ENCODE measurements at regions not wholly inside any gene's neighbourhood (a gene's known extent, or its start where the extent isn't known, plus 50 kb on each side); places are given as distances from the start of the nearest gene placed in this dataset.
"Not testable (repeated sequence)": the region's sequence is repeated elsewhere in the genome, so short reads cannot be mapped to it uniquely, and the experiment has no call there.

DNA sequence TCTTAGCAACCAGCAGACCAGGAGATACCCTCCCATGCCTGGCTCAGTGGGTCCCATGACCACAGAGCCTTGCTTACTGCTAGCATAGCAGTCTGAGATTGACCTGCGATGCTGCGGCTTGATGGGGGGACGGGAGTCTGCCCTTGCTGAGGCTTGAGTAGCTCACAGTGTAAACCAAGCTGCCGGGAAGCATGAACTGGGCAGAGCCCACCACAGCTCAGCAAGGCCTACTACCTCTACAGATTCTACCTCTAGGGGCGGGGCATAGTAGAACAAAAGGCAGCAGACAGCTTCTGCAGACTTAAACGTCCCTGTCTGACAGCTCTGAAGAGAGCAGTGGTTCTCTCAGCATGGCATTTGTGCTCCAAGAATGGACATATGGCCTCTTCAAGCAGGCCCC lies 86.7 kb upstream of the OR4E1 start:
- not testable (repeated sequence) for DNase-seq (ENCODE audit: low read depth, low spot score)

DNA sequence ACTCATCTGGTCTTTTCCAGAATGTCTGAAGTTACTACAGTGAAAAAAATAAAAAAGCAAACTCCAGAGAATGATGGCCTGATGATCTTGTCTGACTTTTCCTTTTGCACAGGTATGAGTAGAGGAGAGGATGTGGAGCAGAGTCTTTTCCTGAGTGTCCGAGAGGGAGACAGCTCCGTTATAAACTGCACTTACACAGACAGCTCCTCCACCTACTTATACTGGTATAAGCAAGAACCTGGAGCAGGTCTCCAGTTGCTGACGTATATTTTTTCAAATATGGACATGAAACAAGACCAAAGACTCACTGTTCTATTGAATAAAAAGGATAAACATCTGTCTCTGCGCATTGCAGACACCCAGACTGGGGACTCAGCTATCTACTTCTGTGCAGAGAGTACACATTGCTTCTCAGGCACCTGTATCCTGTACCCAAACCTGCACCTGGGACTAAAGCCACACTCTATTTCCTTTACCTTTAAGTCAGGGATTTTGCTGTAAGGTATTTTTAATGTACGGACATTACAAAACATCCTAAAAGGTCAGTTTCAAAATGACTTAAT lies 75.8 kb upstream of the OR4E1 start:
- no peak for DNase-seq (ENCODE audit: low read depth, low spot score)

DNA sequence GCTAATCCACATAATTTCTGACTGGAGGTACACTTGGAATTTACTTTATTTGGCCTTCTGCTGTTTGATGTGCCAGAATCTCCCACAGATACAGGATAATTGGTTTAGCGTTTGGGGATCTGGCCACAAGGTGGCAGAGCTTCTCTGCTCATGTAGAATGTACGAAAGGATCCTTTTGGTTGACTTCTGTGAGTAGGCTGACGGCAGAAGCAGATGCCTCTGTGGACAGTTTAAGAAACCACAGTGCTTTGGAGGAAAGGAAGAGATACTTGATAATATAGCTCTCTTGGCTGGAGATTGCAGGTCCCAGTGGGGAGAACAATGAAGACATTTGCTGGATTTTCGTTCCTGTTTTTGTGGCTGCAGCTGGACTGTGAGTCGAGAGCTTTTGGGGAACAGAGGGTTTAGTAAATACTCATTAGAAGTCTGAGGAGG lies 75.3 kb upstream of the OR4E1 start:
- DNase-seq (ENCODE audit: low read depth, low spot score), result peak; percentile 32

DNA sequence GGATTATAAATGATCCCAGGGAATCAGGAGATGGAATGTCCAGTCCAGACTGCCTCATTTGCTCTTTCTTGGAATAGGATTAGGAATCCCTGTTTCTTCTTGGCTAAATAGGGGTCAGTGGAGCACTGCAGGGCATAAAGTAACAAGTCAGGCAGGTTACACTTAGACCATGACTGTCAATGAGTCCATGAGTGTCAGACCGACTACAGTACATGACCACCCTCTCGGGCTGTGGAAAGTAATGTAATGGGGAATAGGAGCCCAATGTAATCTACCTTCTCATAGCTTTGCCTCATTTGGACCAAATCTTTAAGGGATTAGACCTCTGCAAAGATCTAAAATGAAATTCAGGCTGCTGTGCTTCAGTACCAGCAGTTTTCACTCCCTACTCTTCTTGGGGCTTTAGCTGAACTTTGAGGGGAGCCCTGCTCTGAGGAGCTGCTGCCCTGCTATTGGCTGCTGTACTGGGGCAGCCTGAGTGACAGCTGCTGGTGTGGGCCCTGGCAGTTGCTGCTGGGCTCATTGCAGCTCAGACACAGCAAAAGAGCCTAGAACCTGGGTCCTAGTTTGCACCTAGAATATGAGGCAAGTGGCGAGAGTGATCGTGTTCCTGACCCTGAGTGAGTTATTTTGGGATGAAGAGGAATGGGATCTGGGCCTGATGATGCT lies 62.2 kb upstream of the OR4E1 start:
- no peak for DNase-seq (ENCODE audit: low read depth, low spot score)

DNA sequence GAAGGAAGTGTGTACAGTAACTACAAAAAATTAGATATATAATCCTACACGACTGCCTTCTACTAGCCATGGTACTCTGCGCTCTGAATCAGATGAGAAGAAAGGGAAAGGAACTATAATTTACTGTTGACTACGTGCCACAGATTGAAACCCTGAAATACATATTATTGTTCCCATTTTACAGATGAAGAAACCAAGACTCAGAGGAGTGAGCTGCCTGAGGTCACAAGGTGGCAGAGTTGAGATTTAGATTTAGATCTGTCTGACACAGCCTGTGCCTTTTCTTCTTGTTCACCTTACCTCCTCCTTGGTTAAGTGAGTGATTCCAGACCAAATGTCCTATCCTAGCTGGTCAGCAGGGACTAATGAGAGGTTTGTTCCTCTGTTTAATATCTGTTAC lies 61.6 kb upstream of the OR4E1 start:
- no peak for DNase-seq (ENCODE audit: low read depth, low spot score)

DNA sequence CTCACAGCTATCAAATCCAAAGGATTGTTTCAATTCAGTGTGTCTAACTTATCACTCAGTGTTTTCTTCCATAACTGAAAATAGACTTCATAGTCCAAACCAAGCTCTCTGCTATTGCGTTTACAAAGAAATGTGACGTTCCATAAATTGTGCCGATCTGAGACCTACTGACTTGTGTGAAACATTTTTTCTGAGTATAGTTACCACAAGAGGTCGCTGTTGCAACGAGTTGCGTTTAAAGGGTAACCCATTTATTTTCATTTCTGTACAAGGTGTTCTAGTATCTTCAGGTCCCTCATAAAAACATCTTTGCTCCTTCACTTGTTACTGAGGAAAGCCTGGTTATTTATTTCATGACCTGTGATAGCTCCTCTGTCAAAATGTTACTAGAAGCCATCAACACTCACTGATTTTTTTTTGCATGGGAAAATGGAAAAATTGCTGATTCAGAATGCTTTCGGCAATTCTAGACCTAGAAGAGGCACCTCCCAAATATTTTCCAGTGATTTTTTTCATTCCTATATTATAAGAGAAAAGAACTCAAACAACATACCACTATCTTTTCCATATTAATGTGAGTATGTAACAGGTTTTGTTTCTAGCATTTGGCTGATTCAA lies 60.9 kb upstream of the OR4E1 start:
- peak; percentile 22 for DNase-seq (ENCODE audit: low read depth, low spot score)

DNA sequence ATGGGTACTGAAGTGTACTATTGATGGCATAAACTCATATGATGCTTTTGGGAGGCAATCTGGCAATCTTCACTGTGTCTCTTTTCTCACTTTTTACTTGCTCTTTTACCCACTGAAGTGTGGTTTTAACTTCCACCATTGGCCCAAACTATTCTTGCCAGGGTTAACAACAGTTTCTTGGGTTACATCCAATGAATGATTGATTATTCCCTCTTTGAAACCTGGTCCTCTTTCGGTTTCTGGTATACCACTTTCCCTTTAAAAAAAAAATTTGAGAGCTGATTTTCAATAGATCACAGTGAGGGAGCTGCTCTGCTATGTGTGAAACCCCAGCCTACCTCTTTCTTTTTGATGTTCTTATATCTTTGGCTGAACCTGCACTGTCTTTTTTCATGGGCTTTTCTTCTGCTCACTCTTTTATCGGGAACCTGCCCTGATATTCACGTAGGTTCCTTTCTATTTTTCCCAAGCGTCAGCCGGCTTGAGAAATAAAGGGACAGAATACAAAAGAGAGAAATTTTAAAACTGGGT lies 56.1 kb upstream of the OR4E1 start:
- no peak for DNase-seq (ENCODE audit: low read depth, low spot score)

DNA sequence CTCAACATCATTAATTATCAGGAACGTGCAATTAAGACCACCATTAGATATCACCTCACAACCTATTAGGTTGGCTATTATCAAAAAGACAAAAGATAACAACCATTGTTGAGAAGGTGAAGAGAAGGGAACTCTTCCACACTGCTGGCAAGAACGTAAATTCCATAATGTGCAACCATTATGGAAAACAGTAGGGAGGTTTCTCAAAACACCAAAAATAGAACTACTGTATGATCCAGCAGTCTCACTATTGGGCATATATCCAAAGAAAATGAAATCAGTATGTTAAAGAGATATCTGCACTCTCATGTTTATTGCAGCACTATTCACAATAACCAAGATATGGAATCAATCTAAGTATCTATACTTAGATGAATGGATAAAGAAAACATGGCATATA lies 51.6 kb upstream of the OR4E1 start:
- no peak for DNase-seq (ENCODE audit: low read depth, low spot score)

DNA sequence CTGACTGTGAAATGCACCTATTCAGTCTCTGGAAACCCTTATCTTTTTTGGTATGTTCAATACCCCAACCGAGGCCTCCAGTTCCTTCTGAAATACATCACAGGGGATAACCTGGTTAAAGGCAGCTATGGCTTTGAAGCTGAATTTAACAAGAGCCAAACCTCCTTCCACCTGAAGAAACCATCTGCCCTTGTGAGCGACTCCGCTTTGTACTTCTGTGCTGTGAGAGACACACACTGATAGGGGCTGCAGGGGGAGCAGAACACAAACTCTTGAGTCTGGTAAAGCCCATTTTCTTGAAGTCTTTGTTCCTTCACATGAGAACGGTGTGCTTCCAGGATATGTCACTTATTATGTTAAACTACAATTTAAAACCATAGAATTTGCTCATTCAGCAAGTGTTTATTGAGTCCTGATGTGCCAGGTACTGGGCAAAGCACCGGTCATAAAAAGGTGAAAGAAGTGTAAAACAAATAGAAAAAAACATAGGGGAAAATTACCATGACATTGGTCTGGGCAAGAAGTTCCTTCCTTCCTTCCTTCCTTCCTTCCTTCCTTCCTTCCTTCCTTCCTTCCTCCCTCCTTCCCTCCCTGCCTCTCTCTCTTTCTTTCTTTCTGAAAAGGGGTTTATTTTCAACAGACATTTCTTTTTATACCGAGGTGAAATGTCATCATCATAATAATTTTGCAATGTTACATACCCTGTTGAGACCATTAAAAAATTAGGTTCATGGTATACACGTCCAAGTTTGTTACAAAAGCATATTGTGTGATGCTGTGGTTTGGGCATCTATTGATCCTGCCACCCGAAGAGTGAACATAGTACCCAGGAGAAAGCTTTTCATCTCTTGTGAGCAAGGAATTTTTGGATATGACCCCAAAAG lies 50.7 kb upstream of the OR4E1 start:
- no peak for DNase-seq (ENCODE audit: low read depth, low spot score)

DNA sequence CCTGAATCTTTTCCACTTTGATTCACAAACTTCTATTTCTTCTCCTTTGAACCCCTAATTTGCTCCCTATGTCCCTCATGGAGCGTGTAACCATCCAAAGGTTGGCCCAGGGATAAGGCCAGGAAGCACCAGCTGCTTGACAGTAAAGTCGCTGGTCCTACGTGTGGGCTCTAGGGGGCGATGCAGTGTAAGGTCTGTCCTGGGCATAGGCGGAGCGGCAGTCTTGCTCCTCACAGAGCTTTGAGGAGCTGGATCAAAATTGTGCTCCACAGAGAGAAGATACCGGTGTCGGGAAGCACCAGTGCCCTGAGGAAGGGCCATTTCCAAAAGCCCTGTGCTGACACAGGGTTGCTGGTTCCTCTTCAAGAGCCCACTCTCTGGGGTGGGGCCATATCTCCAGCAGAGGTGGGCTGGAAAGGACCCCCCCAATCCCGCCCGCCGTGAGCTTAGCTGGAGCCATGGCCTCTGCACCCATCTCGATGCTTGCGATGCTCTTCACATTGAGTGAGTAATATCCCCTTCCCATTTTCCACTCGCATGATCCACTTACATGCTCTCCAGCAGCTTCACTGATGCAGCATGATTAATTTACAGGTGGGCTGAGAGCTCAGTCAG lies 49.9 kb upstream of the OR4E1 start:
- DNase-seq (ENCODE audit: low read depth, low spot score), result no peak
